ENCODE measurements at regions not wholly inside any gene's neighbourhood (a gene's known extent, or its start where the extent isn't known, plus 50 kb on each side); places are given as distances from the start of the nearest gene placed in this dataset.

DNA sequence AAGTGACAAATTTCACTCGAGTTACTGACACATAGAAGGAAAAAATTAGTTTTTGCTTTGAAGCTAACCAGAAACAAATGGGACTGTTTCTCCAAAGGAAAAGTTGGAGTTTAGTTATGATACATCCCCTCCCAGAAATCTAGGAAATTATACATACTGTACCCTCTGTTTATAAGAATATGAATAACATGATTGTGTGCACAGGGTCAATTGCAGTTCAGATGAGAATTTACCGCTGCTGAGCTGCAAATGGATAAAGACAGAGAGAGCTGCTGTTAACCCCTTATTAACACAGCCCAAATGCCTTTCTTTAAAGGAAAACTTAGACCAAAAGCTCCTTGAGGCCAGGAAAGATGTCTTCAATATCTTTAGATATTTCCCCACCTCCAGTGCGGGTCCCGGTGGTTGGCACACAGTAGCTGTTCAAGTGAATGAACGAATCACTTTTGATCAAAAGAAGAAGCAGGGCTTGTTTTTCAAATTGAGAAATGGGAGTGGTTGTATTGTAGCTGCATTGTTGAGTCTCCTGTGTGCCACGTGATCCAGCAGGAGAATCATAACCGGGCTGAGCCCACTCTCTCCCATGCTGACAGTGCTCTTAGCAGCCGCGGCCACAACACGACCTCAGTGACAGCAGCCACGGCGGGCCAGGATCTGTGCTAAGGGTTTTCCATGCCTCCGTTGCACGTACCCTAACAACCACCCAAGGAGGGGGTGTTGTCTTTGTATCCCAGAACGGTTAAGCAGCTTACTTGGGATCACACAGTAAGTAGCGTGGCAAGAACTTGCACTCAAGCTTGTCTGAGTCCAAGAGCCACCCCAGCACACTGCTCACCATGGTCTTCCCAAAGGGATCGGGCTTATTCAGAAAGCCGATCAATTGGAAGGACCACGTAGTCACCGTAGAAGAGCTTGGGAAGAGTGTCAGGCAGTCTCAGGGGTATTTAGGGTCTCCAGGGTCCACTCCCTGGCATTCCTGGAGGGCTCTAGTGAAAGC is 53.5 kb upstream of the BMP6 start:
- TF ChIP-seq POLR2AphosphoS5 (IDR thresholded peaks at IDR 0.05) = no peak
- TF ChIP-seq, protein P1, sequence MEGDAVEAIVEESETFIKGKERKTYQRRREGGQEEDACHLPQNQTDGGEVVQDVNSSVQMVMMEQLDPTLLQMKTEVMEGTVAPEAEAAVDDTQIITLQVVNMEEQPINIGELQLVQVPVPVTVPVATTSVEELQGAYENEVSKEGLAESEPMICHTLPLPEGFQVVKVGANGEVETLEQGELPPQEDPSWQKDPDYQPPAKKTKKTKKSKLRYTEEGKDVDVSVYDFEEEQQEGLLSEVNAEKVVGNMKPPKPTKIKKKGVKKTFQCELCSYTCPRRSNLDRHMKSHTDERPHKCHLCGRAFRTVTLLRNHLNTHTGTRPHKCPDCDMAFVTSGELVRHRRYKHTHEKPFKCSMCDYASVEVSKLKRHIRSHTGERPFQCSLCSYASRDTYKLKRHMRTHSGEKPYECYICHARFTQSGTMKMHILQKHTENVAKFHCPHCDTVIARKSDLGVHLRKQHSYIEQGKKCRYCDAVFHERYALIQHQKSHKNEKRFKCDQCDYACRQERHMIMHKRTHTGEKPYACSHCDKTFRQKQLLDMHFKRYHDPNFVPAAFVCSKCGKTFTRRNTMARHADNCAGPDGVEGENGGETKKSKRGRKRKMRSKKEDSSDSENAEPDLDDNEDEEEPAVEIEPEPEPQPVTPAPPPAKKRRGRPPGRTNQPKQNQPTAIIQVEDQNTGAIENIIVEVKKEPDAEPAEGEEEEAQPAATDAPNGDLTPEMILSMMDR (IDR thresholded peaks at IDR 0.05) = no peak
- TF ChIP-seq POLR2A (IDR thresholded peaks at IDR 0.05) = no peak
- H3K36me3 ChIP-seq = no peaks in the 10 kb centered on the region
- H3K4me1 ChIP-seq (replicated peaks) = no peaks in the 10 kb centered on the region
- no peak overlapping the region for H3K4me3 ChIP-seq
- WGBS = 65% methylated on average over 20 of the region's 20 CpGs
- no peaks in the 10 kb centered on the region for H3K27me3 ChIP-seq (replicated peaks; ENCODE audit: insufficient read depth)
- intact Hi-C loops (cut with DNase I) = no loop called here
- no peaks in the 10 kb centered on the region for H3K9me3 ChIP-seq
- no peak overlapping the region for H3K27ac ChIP-seq
- DNase-seq (ENCODE audit: low spot score) = no peak

DNA sequence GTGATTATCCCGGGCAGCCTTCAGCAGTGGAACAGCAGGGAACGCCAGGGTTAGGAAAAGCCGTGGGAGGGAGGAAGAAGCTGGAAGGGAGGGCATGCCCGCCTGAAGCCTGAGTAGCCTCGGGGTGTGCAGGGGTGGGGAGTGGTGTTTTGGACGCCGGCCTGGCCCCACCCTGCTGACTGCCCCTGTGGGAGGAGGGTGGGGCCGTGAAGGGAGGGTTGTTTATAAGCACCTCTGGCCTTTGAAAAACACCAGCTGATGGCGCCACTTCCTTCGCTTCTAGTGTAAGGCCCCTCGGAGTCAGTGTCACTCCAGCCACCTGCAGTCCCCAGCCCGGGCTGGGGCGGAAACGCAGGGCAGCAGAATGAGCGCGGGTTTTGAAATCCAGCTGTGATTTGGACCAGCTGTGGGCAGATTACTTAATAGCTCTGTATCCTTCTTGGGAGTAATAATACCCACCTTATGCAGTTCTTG is 52.8 kb upstream of the BMP6 start:
- H3K9me3 ChIP-seq = no peaks in the 10 kb centered on the region
- TF ChIP-seq, protein P1 (IDR thresholded peaks at IDR 0.05) = peak in 1 of 4 experiments; percentile 17
- TF ChIP-seq POLR2A (IDR thresholded peaks at IDR 0.05) (no peak), POLR2AphosphoS5 (IDR thresholded peaks at IDR 0.05) (no peak)
- 18% methylated on average over 16 of the region's 16 CpGs for WGBS
- H3K4me1 ChIP-seq (replicated peaks) = no peaks in the 10 kb centered on the region
- H3K4me3 ChIP-seq = no peak overlapping the region
- H3K27me3 ChIP-seq (replicated peaks; ENCODE audit: insufficient read depth) = no peaks in the 10 kb centered on the region
- no peaks in the 10 kb centered on the region for H3K36me3 ChIP-seq
- H3K27ac ChIP-seq = no peak overlapping the region
- DNase-seq (ENCODE audit: low spot score) = no peak
- intact Hi-C loops (cut with DNase I) = no loop called here

DNA sequence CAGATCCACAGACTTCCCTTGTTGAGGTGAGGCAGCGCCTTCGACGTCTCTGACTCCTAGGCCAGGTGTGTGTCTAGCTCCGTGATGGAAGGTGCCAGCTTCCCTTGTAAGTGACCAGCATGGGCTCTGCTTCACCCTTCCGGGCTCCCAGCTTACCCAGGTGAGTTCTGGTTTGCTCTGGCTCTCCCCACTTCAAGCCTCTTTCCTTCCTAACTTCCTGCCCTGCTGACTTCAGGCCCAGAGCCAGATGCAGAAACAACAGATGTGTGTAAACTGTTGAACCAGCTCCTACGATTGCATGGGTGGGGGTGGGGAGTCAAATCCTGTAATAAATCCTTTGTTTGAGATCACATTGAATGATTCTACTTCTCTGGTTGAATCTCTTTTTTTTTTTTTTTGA is 51.6 kb upstream of the BMP6 start:
- DNase-seq (ENCODE audit: low spot score) = no peak
- WGBS = 66% methylated on average over 6 of the region's 6 CpGs
- Histone ChIP-seq H3K27ac (no peak overlapping the region), H3K4me3 (no peak overlapping the region), H3K4me1 (replicated peaks) (no peaks in the 10 kb centered on the region), H3K27me3 (replicated peaks; ENCODE audit: insufficient read depth) (no peaks in the 10 kb centered on the region), H3K36me3 (no peaks in the 10 kb centered on the region), H3K9me3 (no peaks in the 10 kb centered on the region)
- intact Hi-C loops (cut with DNase I) = no loop called here
- TF ChIP-seq, protein P1 (IDR thresholded peaks at IDR 0.05) = no peak
- no peak for TF ChIP-seq POLR2AphosphoS5 (IDR thresholded peaks at IDR 0.05)
- TF ChIP-seq POLR2A (IDR thresholded peaks at IDR 0.05) = no peak

DNA sequence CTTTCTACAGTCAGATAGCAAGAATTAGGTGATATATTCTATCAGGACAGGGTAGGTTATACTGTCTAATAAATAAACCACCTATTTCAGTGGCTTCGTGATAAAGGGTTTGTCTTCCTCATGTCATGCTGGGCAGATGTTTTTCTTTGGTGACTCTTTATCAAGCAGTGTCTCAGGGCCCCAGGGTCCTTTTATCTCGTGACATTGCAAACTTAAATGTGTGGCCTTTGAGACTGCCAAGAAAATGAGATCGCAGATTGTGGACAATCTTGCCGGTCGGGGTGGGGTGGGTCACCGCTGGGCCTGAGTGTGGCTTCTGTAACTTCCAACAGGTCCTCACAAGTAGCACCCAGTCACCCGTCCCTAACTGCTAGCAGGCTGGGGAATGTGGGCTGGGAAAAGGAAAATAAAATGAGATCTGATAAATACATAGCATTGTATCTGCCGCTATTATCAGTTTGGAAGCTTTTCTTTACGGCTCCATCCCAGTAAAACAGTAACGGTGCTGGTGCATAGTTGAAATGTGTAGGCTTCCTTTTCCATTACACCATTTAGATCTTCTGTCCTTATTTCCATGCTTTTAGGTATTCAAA is 50.5 kb upstream of the BMP6 start:
- H3K9me3 ChIP-seq = no peaks in the 10 kb centered on the region
- intact Hi-C loops (cut with DNase I) = no loop called here
- no peaks in the 10 kb centered on the region for H3K4me1 ChIP-seq (replicated peaks)
- no peak overlapping the region for H3K27ac ChIP-seq
- no peak for DNase-seq (ENCODE audit: low spot score)
- TF ChIP-seq POLR2AphosphoS5 (IDR thresholded peaks at IDR 0.05) = no peak
- TF ChIP-seq POLR2A (IDR thresholded peaks at IDR 0.05) = no peak
- TF ChIP-seq, protein P1 (IDR thresholded peaks at IDR 0.05) = no peak
- no peaks in the 10 kb centered on the region for H3K27me3 ChIP-seq (replicated peaks; ENCODE audit: insufficient read depth)
- no peaks in the 10 kb centered on the region for H3K36me3 ChIP-seq
- H3K4me3 ChIP-seq = no peak overlapping the region
- WGBS = 44% methylated on average over 10 of the region's 10 CpGs

Data from prostate gland (tissue), 2 donors.